HEK293 (cell line): ENCODE measurements at regions not wholly inside any gene's neighbourhood (a gene's known extent, or its start where the extent isn't known, plus 50 kb on each side); places are given as distances from the start of the nearest gene placed in this dataset.

Source experiments
- KLF8 ChIP-seq: fragments of 450-650 bp; formaldehyde crosslinking; IDR thresholded peaks from 2 replicates; pipeline ENCODE4 v1.5.1; 2016; ENCODE audit warnings: missing biosample characterization, missing genetic modification characterization
- ZNF121 ChIP-seq: fragments of 450-650 bp; formaldehyde crosslinking; IDR thresholded peaks from 2 replicates; pipeline ENCODE4 v1.5.1; 2016; ENCODE audit warnings: missing biosample characterization, missing genetic modification characterization
- ZNF530 ChIP-seq: fragments of 450-650 bp; formaldehyde crosslinking; IDR thresholded peaks from 2 replicates; pipeline ENCODE4 v1.5.1; 2016; ENCODE audit warnings: low read depth, missing biosample characterization, missing genetic modification characterization
- TF ChIP-seq, protein P1 (sequence below): fragments of 450-650 bp; formaldehyde crosslinking; IDR thresholded peaks from 2 replicates; pipeline ENCODE4 v1.5.1; 2016; ENCODE audit warnings: missing biosample characterization, missing genetic modification characterization

DNA sequence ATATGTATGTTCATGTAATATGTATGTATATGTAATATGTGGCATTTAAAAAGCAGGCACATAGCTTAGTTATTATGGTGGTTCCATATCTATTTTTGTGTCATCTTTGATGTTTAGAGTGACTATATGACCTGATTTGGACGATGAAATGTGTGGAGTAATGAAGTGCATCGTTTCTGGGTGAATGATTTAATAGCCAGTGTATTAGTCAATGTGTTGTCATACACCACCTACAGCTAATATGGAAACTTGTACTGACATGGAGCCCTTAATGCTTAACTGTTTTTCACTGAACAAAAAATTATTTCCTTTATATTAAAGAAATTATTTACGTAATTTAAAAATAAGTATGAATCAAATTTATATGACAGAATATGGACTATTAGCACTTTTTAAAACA is 292.3 kb upstream of the FSTL5 start:
- TF ChIP-seq, protein P1, sequence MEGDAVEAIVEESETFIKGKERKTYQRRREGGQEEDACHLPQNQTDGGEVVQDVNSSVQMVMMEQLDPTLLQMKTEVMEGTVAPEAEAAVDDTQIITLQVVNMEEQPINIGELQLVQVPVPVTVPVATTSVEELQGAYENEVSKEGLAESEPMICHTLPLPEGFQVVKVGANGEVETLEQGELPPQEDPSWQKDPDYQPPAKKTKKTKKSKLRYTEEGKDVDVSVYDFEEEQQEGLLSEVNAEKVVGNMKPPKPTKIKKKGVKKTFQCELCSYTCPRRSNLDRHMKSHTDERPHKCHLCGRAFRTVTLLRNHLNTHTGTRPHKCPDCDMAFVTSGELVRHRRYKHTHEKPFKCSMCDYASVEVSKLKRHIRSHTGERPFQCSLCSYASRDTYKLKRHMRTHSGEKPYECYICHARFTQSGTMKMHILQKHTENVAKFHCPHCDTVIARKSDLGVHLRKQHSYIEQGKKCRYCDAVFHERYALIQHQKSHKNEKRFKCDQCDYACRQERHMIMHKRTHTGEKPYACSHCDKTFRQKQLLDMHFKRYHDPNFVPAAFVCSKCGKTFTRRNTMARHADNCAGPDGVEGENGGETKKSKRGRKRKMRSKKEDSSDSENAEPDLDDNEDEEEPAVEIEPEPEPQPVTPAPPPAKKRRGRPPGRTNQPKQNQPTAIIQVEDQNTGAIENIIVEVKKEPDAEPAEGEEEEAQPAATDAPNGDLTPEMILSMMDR (tag by site-specific recombination): no peak
- no peak for TF ChIP-seq KLF8
- no peak for TF ChIP-seq ZNF121 (tag by site-specific recombination)
- no peak for TF ChIP-seq ZNF530 (tag by site-specific recombination)
